Astrocyte (in vitro differentiated cells and primary cell): ENCODE measurements at regions not wholly inside any gene's neighbourhood (a gene's known extent, or its start where the extent isn't known, plus 50 kb on each side); places are given as distances from the start of the nearest gene placed in this dataset.
"Not testable (repeated sequence)": the region's sequence is repeated elsewhere in the genome, so short reads cannot be mapped to it uniquely, and the experiment has no call there.

ENCODE experiments used
- CTCF ChIP-seq: IDR thresholded peaks from 2 replicates; pipeline ENCODE4 v1.5.1; 2011; ENCODE audit warnings: low read depth, mild to moderate bottlenecking, inconsistent platforms, low read length, moderate library complexity; ENCODE audit not compliant: insufficient read depth
- EZH2 ChIP-seq: IDR thresholded peaks from 2 replicates; pipeline ENCODE4 v1.6.1; 2012; ENCODE audit warnings: mild to moderate bottlenecking, low read length, inconsistent platforms; ENCODE audit not compliant: insufficient read depth

- not testable (repeated sequence) for TF ChIP-seq CTCF, EZH2
Observed at GRCh38 chr4:118505491-118505890, 152.7 kb upstream of the PRSS12 start.
